Stimulated activated naive CD8-positive, alpha-beta T cell treated with anti-CD3 and anti-CD28 coated beads, Interleukin-15, Interleukin-2, amounts not matched to agents 100 U/mL and 50 U/mL, for 24 hours (primary cell): ENCODE measurements at regions not wholly inside any gene's neighbourhood (a gene's known extent, or its start where the extent isn't known, plus 50 kb on each side); places are given as distances from the start of the nearest gene placed in this dataset.
"Not testable (repeated sequence)": the region's sequence is repeated elsewhere in the genome, so short reads cannot be mapped to it uniquely, and the experiment has no call there.

ENCODE experiments used
- ATAC-seq: fragments of 150-1000 bp; cut with Tn5 transposase; one replicate; pipeline ENCODE4 v1.10.0; 2021
- DNase-seq: peaks from one replicate; pipeline ENCODE4 v3.0.0; 2021

- ATAC-seq, DNase-seq: not testable (repeated sequence)
Measured at GRCh38 chr6:26799903-26800633, 140.5 kb upstream of the ZNF322 start.

GRCh38 chr6:26803762-26804161, 144.2 kb upstream of the ZNF322 start:
- not testable (repeated sequence) for DNase-seq, ATAC-seq

GRCh38 chr6:26811486-26812116, 152.1 kb upstream of the ZNF322 start:
- not testable (repeated sequence) for ATAC-seq

DNA sequence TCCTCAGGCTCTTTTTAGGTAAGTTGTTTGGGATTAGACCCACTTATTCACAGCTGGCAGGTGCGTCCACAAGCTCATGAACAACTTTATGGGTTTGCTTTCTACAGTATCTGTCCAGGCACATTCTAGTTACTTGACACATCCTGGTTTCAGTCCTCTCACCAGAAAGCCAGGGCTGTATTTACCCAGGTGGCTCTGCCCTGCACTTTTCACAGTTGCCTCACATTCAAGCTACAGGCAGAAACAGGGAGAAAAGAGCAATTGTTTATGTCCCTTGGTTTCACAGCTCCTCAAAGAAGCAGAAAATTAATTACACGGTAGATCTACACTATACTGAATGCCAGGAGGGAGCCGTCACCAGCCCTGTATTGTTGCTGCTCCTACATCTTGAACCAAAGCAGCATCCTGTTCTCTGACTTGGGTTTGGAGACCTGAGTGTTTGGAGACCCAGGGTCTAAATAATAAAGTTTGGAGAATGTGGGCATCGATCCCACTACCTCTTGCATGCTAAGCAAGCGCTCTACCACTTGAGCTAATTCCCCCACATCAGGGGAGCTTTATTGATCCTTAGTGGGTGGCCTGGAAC, 159.2 kb upstream of the ZNF322 start:
- not testable (repeated sequence) for ATAC-seq, DNase-seq

More at GRCh38 chr6:26811486-26812116, 152.1 kb upstream of the ZNF322 start:
- not testable (repeated sequence) for DNase-seq

- DNase-seq, ATAC-seq: not testable (repeated sequence)
Measured at GRCh38 chr6:26827965-26828364, 168.4 kb upstream of the ZNF322 start.

- DNase-seq, ATAC-seq: not testable (repeated sequence)
Measured at GRCh38 chr6:26829480-26829879, 169.9 kb upstream of the ZNF322 start.

DNA sequence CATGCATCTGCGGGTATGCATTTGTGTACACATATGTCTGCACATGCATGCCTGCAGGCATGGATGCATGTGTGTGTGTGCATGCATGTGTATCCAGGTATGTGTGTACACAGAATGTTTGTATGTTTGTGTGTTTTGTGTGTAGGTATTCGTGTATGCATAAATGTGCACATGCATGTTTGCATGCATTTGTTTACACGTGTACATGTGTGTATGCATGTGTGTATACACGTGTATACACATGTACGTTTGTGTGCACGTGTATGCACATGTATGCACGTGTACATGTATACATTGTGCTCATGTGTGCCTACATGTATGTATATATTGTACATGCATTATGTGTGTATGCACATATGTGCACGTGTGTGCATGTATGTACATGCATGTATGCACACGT, 171.4 kb upstream of the ZNF322 start:
- DNase-seq, ATAC-seq: not testable (repeated sequence)

GRCh38 chr6:26835707-26836106, 176.2 kb upstream of the ZNF322 start:
- ATAC-seq, DNase-seq: not testable (repeated sequence)

- ATAC-seq, DNase-seq: not testable (repeated sequence)
Measured at GRCh38 chr6:26836657-26837056, 177.1 kb upstream of the ZNF322 start.

DNA sequence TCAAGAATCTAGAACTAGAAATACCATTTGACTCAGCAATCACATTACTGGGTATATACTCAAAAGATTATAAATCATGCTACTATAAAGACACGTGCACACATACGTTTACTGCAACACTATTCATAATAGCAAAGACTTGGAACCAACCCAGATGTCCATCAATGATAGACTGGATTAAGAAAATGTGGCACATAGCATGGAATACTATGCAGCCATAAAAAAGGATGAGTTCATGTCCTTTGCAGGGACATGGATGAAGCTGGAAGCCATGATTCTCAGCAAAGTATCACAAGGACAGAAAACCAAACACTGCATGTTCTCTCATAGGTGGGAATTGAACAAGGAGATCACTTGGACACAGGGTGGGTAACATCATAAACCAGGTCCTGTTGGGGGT, 185.3 kb upstream of the ZNF322 start:
- DNase-seq, ATAC-seq: not testable (repeated sequence)

GRCh38 chr6:26857289-26857688, 197.7 kb upstream of the ZNF322 start:
- not testable (repeated sequence) for ATAC-seq, DNase-seq

- not testable (repeated sequence) for ATAC-seq, DNase-seq
Measured at GRCh38 chr6:26859067-26859770, 199.7 kb upstream of the ZNF322 start.

- not testable (repeated sequence) for ATAC-seq, DNase-seq
Measured at GRCh38 chr6:26859771-26860163, 200.2 kb upstream of the ZNF322 start.

- ATAC-seq, DNase-seq: not testable (repeated sequence)
Measured at GRCh38 chr6:26861913-26862312, 202.4 kb upstream of the ZNF322 start.

- DNase-seq, result not testable (repeated sequence)
Measured at GRCh38 chr6:26863641-26864040, 204.1 kb upstream of the ZNF322 start.

GRCh38 chr6:26898785-26899184, 239.2 kb upstream of the ZNF322 start:
- DNase-seq, ATAC-seq: not testable (repeated sequence)

More at GRCh38 chr6:26863641-26864040, 204.1 kb upstream of the ZNF322 start:
- ATAC-seq, result not testable (repeated sequence)

GRCh38 chr6:26924206-26924605, 264.7 kb upstream of the ZNF322 start:
- DNase-seq, ATAC-seq: not testable (repeated sequence)

DNA sequence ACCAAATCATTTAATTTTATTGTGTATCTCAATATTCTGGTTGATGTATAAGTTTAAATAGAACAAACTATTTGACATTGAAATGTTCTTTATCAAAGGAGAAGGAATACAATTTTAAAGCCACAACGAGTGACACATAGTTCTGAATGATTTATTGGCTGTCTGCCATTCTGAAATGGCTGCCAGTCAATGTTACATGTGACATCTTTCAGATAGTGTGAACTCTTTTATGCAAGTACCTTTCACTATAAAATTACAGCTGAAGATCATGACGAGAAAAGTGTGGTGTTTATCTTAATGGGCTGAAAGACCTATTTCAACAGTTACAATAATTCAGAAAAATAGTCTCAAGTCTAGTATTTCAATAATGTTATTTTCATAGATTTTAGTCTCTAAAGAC, 268.6 kb upstream of the ZNF322 start:
- not testable (repeated sequence) for DNase-seq, ATAC-seq

- ATAC-seq, DNase-seq: not testable (repeated sequence)
Measured at GRCh38 chr6:26937258-26937657, 277.7 kb upstream of the ZNF322 start.

DNA sequence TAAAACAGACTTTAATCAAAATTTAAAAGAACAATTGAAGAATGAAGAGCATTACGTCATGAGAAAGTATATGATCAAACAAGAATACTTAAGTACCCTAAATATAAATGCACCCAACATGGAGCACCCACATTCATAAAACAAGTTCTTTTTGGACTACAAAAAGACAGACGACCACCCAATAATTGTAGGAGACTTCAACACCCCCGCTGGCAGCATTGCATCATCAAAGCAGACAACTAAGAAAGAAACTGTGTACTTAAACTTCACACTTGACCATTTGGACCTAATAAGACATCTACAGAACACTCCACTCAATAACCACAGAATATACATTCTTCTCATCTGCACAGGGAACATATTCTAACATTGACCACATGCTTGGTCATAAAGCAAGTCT, 291.7 kb upstream of the ZNF322 start:
- not testable (repeated sequence) for ATAC-seq, DNase-seq

GRCh38 chr6:26956078-26956600, 291.4 kb upstream of the PRSS16 start:
- ATAC-seq (peak; percentile 49), DNase-seq (peak; percentile 69)
